Stimulated activated CD8-positive, alpha-beta memory T cell treated with anti-CD3 and anti-CD28 coated beads, Interleukin-12 subunit alpha, Interleukin-12 subunit beta, amount 100 ng/mL, for 24 hours (primary cell): ENCODE measurements at regions not wholly inside any gene's neighbourhood (a gene's known extent, or its start where the extent isn't known, plus 50 kb on each side); places are given as distances from the start of the nearest gene placed in this dataset.

ENCODE experiments used
- DNase-seq: peaks from one replicate; pipeline ENCODE4 v3.0.0-alpha.2; 2020; ENCODE audit errors: extremely low read depth

- no peak for DNase-seq
These were observed 115.9 kb upstream of the NRG3 start for GRCh38 chr10:81759111-81759510.

- DNase-seq, result no peak
These were observed 90.8 kb upstream of the NRG3 start for GRCh38 chr10:81784111-81784597.

GRCh38 chr10:81792729-81793128 is 82.3 kb upstream of the NRG3 start:
- no peak for DNase-seq

GRCh38 chr10:81806842-81807241 is 68.2 kb upstream of the NRG3 start:
- no peak for DNase-seq

GRCh38 chr10:81814842-81815241 is 60.2 kb upstream of the NRG3 start:
- DNase-seq, result no peak

GRCh38 chr10:81817596-81818170 is 57.3 kb upstream of the NRG3 start:
- no peak for DNase-seq

GRCh38 chr10:81820418-81820817 is 54.6 kb upstream of the NRG3 start:
- DNase-seq, result no peak
